Endothelial cell (in vitro differentiated cells): ENCODE measurements at regions not wholly inside any gene's neighbourhood (a gene's known extent, or its start where the extent isn't known, plus 50 kb on each side); places are given as distances from the start of the nearest gene placed in this dataset.

ENCODE experiments used
- DNase-seq: peaks from one replicate; pipeline ENCODE4 v3.0.0; 2021; ENCODE audit warnings: low spot score
- H3K27ac Mint-ChIP-seq: one replicate; pipeline ENCODE4 v1.8.0; 2021; ENCODE audit warnings: mixed read lengths, inconsistent platforms; ENCODE audit not compliant: unreplicated experiment
- H3K27me3 Mint-ChIP-seq: one replicate; pipeline ENCODE4 v1.8.0; 2021; ENCODE audit warnings: mild to moderate bottlenecking, moderate library complexity, mixed read lengths, inconsistent platforms; ENCODE audit not compliant: unreplicated experiment
- H3K36me3 Mint-ChIP-seq: one replicate; pipeline ENCODE4 v1.8.0; 2021; ENCODE audit warnings: mild to moderate bottlenecking, low read depth, mixed read lengths, inconsistent platforms; ENCODE audit not compliant: unreplicated experiment
- H3K4me1 Mint-ChIP-seq: one replicate; pipeline ENCODE4 v1.8.0; 2021; ENCODE audit warnings: mild to moderate bottlenecking, mixed read lengths, inconsistent platforms; ENCODE audit not compliant: unreplicated experiment
- H3K4me3 Mint-ChIP-seq: one replicate; pipeline ENCODE4 v1.8.0; 2021; ENCODE audit warnings: mild to moderate bottlenecking, mixed read lengths, inconsistent platforms; ENCODE audit not compliant: unreplicated experiment
- H3K9me3 Mint-ChIP-seq: one replicate; pipeline ENCODE4 v1.8.0; 2021; ENCODE audit warnings: mixed read lengths, inconsistent platforms; ENCODE audit not compliant: unreplicated experiment
- CTCF ChIP-seq: fragments of 200-600 bp; sonication (generic); IDR thresholded peaks from one replicate; pipeline ENCODE4 v1.5.0; 2021; ENCODE audit warnings: antibody characterized with exemption; ENCODE audit not compliant: unreplicated experiment

DNA sequence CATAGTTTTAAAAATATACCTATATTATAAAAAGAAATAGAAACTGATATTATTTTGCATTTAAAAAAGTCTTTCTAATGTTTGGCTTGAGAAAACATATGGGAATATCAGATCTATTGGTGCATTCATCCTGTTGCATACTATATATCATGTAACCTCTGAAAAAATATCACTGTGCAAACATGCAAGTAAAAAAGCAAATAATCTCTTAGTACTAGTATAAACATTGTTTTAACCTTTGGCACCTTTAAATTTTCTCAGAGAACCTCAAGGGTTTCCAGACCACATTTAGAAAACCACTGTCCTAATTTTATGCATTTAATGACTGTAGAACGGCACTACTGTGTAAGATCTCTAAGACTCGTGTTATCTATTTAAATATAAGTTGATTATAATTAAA, 416.8 kb downstream of the LRFN5 start:
- H3K9me3 Mint-ChIP-seq = no peaks in the 10 kb centered on the region
- no peak overlapping the region for H3K27ac Mint-ChIP-seq
- DNase-seq = no peak
- H3K27me3 Mint-ChIP-seq = no peaks in the 10 kb centered on the region
- no peaks in the 10 kb centered on the region for H3K36me3 Mint-ChIP-seq
- no peak for TF ChIP-seq CTCF
- no peak overlapping the region for H3K4me3 Mint-ChIP-seq
- H3K4me1 Mint-ChIP-seq = no peaks in the 10 kb centered on the region

DNA sequence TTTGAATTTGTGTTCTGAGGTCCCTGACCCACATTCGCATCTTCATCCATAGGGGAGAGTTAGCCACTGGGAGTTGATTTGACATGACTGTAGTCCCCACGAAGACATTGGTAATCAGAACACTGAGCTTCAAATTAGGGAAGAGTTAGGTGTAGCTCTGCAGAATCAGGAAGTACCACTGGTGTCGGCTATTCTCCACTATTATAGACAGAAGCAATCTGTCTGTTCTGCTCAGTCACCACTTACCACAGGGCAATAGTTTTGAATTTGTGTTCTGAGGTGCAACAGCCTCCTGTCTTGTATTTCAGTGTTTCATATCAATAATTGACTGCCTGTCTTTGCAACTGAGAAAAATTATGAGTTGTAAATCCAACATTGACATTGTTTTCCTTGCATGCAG, 407.6 kb downstream of the LRFN5 start:
- TF ChIP-seq CTCF = no peak
- no peaks in the 10 kb centered on the region for H3K27me3 Mint-ChIP-seq
- H3K27ac Mint-ChIP-seq = no peak overlapping the region
- DNase-seq = no peak
- no peaks in the 10 kb centered on the region for H3K9me3 Mint-ChIP-seq
- peaks cover 2% of the 10 kb centered on the region for H3K4me1 Mint-ChIP-seq
- no peak overlapping the region for H3K4me3 Mint-ChIP-seq
- H3K36me3 Mint-ChIP-seq = no peaks in the 10 kb centered on the region

GRCh38 chr14:42013559-42013958, 406.9 kb downstream of the LRFN5 start:
- H3K4me1 Mint-ChIP-seq = peaks cover 2% of the 10 kb centered on the region
- no peak overlapping the region for H3K4me3 Mint-ChIP-seq
- no peak for DNase-seq

DNA sequence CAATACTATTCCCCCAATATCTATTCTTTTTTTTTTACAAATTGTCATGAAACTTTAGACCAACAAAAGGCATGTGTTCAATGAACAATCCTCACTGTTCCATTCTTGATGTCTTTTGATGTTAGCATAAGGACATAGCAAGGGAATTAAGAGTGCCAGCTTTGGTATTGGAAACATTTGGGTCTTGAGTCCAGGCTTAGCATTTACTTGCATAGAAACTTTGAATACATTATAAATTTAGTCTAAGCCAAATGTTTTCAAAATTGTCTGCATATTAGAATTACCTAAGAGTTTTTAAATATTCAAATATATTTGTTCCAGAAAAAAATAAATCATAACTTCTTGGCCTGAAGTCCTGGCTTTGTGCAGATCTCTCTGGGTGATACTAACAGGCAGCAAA, 406.5 kb downstream of the LRFN5 start:
- H3K36me3 Mint-ChIP-seq = no peaks in the 10 kb centered on the region
- no peak overlapping the region for H3K27ac Mint-ChIP-seq
- no peaks in the 10 kb centered on the region for H3K27me3 Mint-ChIP-seq
- H3K4me1 Mint-ChIP-seq = peaks cover 2% of the 10 kb centered on the region
- no peak for DNase-seq
- no peaks in the 10 kb centered on the region for H3K9me3 Mint-ChIP-seq
- no peak for TF ChIP-seq CTCF
- no peak overlapping the region for H3K4me3 Mint-ChIP-seq

More at GRCh38 chr14:42013559-42013958, 406.9 kb downstream of the LRFN5 start:
- Mint-ChIP-seq H3K9me3 (no peaks in the 10 kb centered on the region), H3K36me3 (no peaks in the 10 kb centered on the region), H3K27ac (no peak overlapping the region), H3K27me3 (no peaks in the 10 kb centered on the region)
- no peak for TF ChIP-seq CTCF

DNA sequence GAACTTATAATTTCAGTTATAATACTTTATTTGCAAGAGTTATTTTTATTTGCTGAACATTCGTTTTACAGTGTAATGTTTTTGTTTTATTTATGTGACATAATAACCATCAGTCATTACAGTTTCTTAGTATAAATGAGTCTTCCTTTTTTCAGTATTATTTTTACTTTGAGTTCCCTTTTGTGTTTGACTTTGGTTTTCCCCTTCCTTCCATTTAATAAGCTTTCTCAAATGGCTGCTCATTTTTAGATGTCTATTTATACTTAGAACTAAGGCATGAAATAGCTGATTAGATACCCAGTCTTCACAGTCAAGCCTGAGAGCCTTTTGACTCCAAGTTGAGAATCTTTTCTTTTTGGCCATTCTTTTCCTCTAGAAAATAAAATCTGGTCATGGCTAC, 404.5 kb downstream of the LRFN5 start:
- H3K27ac Mint-ChIP-seq = no peak overlapping the region
- no peak for DNase-seq
- H3K4me1 Mint-ChIP-seq = no peaks in the 10 kb centered on the region
- no peaks in the 10 kb centered on the region for H3K27me3 Mint-ChIP-seq
- no peak for TF ChIP-seq CTCF
- no peak overlapping the region for H3K4me3 Mint-ChIP-seq
- H3K36me3 Mint-ChIP-seq = no peaks in the 10 kb centered on the region
- no peaks in the 10 kb centered on the region for H3K9me3 Mint-ChIP-seq
